Panc1 (cell line): ENCODE measurements at regions not wholly inside any gene's neighbourhood (a gene's known extent, or its start where the extent isn't known, plus 50 kb on each side); places are given as distances from the start of the nearest gene placed in this dataset.

ENCODE experiments used
- ATAC-seq: fragments of 200-7000 bp; cut with Tn5 transposase; 2 replicates; pipeline ENCODE4 v1.9.1; 2020; ENCODE audit warnings: mild to moderate bottlenecking, moderate library complexity
- BruUV-seq: library from RNA; stranded (reverse); fragments of 400-500 nt; replicated peaks from 2 replicates; lab custom pipeline; 2021; lab: Mats Ljungman, UMichigan
- CTCF ChIA-PET: fragments of 300-600 bp; sonication (Branson Sonifier 250); formaldehyde crosslinking; loops from one replicate; lab custom pipeline; 2022; ENCODE audit warnings: antibody characterized with exemption; lab: Charles Lee
- POLR2A ChIA-PET: fragments of 300-600 bp; sonication (Branson Sonifier 250); formaldehyde crosslinking; loops from one replicate; lab custom pipeline; 2022; ENCODE audit warnings: antibody characterized with exemption; lab: Charles Lee
- DNase-seq: peaks from one replicate; pipeline ENCODE4 v3.0.0-alpha.2; 2010; ENCODE audit warnings: low read depth, low spot score
- H3K27ac ChIP-seq: 2 replicates; pipeline ENCODE4 v1.5.1; 2011; ENCODE audit warnings: mild to moderate bottlenecking, low read length, inconsistent platforms
- H3K27me3 ChIP-seq: fragments of 200-500 bp; sonication (Bioruptor generic); 2 replicates; pipeline ENCODE4 v1.6.0; 2014; ENCODE audit warnings: low read length, inconsistent platforms; ENCODE audit not compliant: control insufficient read depth, insufficient read depth
- H3K36me3 ChIP-seq: fragments of 200-500 bp; sonication (Bioruptor generic); 2 replicates; pipeline ENCODE4 v1.5.1; 2014; ENCODE audit warnings: inconsistent platforms, mild to moderate bottlenecking, low read length, moderate library complexity; ENCODE audit not compliant: control insufficient read depth, insufficient read depth
- H3K4me1 ChIP-seq: 2 replicates; pipeline ENCODE4 v1.5.1; 2011; ENCODE audit warnings: inconsistent platforms, mild to moderate bottlenecking, low read length, moderate library complexity; ENCODE audit not compliant: control insufficient read depth, insufficient read depth
- H3K4me3 ChIP-seq, 2 experiments: 2 replicates each; pipeline ENCODE4 v1.5.1; 2011 to 2012; ENCODE audit warnings: low read depth in 2 of 2, low read length in 2 of 2, mild to moderate bottlenecking in 2 of 2, inconsistent platforms in 1 of 2, moderate library complexity in 1 of 2
- H3K9me3 ChIP-seq: fragments of 200-500 bp; sonication (Bioruptor generic); 2 replicates; pipeline ENCODE4 v1.5.1; 2014; ENCODE audit warnings: low read depth, mild to moderate bottlenecking, inconsistent platforms, low read length, moderate library complexity; ENCODE audit not compliant: control insufficient read depth, insufficient read depth
- CTCF ChIP-seq: fragments of 450-650 bp; IDR thresholded peaks from 2 replicates; pipeline ENCODE4 v1.5.1; 2017; ENCODE audit warnings: mild to moderate bottlenecking
- POLR2AphosphoS5 ChIP-seq: IDR thresholded peaks from 2 replicates; pipeline ENCODE4 v1.6.1; 2012; ENCODE audit warnings: mild to moderate bottlenecking, low read depth, low read length, moderate library complexity
- REST ChIP-seq, 2 experiments: IDR thresholded peaks; 2 replicates each; pipeline ENCODE4 v1.6.1; 2011 to 2012; ENCODE audit warnings: low read depth in 2 of 2, control low read depth in 1 of 2, low read length in 1 of 2, mild to moderate bottlenecking in 1 of 2, moderate library complexity in 1 of 2; ENCODE audit not compliant: insufficient read depth in 1 of 2
- SIN3A ChIP-seq: IDR thresholded peaks from 2 replicates; pipeline ENCODE4 v1.6.1; 2012; ENCODE audit warnings: low read depth, mild to moderate bottlenecking, low read length, moderate library complexity, borderline replicate concordance; ENCODE audit not compliant: insufficient read depth
- TCF7L2 ChIP-seq: IDR thresholded peaks from 2 replicates; pipeline ENCODE4 v1.6.1; 2011; ENCODE audit warnings: mild to moderate bottlenecking, low read depth, low read length, inconsistent platforms
- in situ Hi-C: cut with HindIII; loops from 2 replicates; pipeline ENCODE4 v1.10.0; 2016; ENCODE audit warnings: low sequenced_read_pairs, low pct_unique_long_range_greater_than_20kb
- intact Hi-C: fragments of 100-400 bp; cut with micrococcal nuclease; formaldehyde crosslinking; loops from one replicate; pipeline ENCODE4 v1.10.0; 2022; ENCODE audit not compliant: unreplicated experiment

GRCh38 chr3:117263270-117263669 lies 553.7 kb downstream of the TUSC7 start:
- H3K9me3 ChIP-seq = no peaks in the 10 kb centered on the region
- no peak for ATAC-seq
- intact Hi-C loops = no loop called here
- no peak overlapping the region for H3K4me3 ChIP-seq
- DNase-seq = no peak
- in situ Hi-C loops = no loop called here
- no peaks in the 10 kb centered on the region for H3K4me1 ChIP-seq
- BruUV-seq = no TSS peak
- TF ChIP-seq CTCF = no peak
- no peak overlapping the region for H3K27ac ChIP-seq
- H3K27me3 ChIP-seq = no peaks in the 10 kb centered on the region
- POLR2A ChIA-PET = no interaction called here
- CTCF ChIA-PET = no interaction called here
- H3K36me3 ChIP-seq = no peaks in the 10 kb centered on the region

GRCh38 chr3:117263745-117264144 lies 554.2 kb downstream of the TUSC7 start:
- ChIA-PET POLR2A (no interaction called here), CTCF (interaction anchor here (0.7 kb wide), 1 partner anchor 245 kb away, joined by 3 read pairs; no protein-coding TSS in a partner anchor)
- H3K4me3 ChIP-seq = no peak overlapping the region
- DNase-seq = no peak
- intact Hi-C loops = no loop called here
- H3K9me3 ChIP-seq = no peaks in the 10 kb centered on the region
- H3K36me3 ChIP-seq = no peaks in the 10 kb centered on the region
- TF ChIP-seq SIN3A (no peak), POLR2AphosphoS5 (no peak), CTCF (no peak), REST (IDR thresholded peaks at IDR 0.05; ENCODE audit: insufficient read depth in 1 of 2, low read depth in 2 of 2, low read length in 1 of 2) (no peak), TCF7L2 (no peak)
- in situ Hi-C loops = no loop called here
- BruUV-seq = no TSS peak
- ATAC-seq = no peak
- no peaks in the 10 kb centered on the region for H3K27me3 ChIP-seq
- no peaks in the 10 kb centered on the region for H3K4me1 ChIP-seq
- no peak overlapping the region for H3K27ac ChIP-seq
